Spleen (tissue), 7 donors: ENCODE measurements at regions not wholly inside any gene's neighbourhood (a gene's known extent, or its start where the extent isn't known, plus 50 kb on each side); places are given as distances from the start of the nearest gene placed in this dataset.

Source experiments
- CTCF ChIP-seq, 11 experiments: fragments of 200-600 bp in 7 of 11; fragments of 450-650 bp in 4 of 11; sonication (generic) in 4 of 11; IDR thresholded peaks in 8 of 11; conservative IDR thresholded peaks in 3 of 11; 1 replicate in 7 of 11; 2 replicates in 4 of 11; pipeline versions ENCODE4 v1.4.0 to v1.8.0; 2016 to 2021; ENCODE audit warnings: antibody characterized with exemption in 11 of 11, inconsistent platforms in 4 of 11, mild to moderate bottlenecking in 1 of 11
- POLR2A ChIP-seq, 3 donors: fragments of 450-650 bp; IDR thresholded peaks; one replicate each; pipeline ENCODE4 v1.5.1; 2017; ENCODE audit warnings: antibody characterized with exemption in 3 of 3, mild to moderate bottlenecking in 1 of 3
- donor health status: DM: no; HTN: no; CAD: no; lungs with moderate emphysema.
- donor health status: DM: no; HTN: no; CAD: no.
- donor health status: DM: no; HTN: no; CAD: no.

DNA sequence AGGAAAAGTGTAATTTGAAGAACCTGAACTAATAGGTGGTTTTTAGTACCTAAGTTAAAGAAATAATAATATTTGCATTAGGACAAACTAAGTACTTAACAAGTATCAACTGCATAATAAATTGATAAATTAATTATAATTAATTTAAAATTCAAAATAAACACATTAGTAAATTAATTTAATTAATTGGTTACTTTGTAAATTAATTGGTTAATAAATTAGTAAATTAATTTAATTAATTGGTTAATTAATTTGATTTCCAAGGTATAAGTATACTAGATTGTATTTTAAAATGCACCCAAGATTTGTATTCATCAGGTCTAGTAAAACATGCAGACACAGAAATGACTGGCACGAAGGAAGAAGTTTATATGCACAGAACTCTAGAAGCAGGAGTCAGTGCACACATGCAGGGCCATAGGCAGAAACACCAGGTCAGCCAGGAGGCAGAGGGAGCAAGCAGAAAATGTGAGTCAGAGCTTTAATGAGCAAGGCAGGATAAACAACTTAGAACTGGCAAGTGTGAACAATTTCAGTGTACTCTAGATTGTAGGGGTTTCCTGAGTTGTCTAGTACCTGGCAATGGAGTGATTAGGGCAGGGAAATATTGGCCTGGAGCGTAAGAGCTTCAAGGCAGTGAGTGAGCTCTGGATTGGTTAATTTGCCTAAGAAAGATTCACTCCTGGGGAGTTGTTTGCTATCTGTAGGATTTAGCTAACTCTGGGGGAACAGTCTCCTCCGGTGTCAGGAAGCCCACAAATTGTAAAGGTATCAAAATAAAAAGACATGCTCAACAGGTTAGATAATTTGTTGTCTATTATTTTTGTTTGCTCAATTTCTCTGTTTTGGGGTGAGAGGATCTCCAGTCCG is 665.7 kb downstream of the MRPL39 start:
- no peak for TF ChIP-seq CTCF (IDR thresholded peaks at IDR 0.05 in 8 of 11, conservative IDR thresholded peaks at IDR 0.05 in 3 of 11)
- no peak for TF ChIP-seq POLR2A (IDR thresholded peaks at IDR 0.05)
